Loucy (cell line): ENCODE measurements at regions not wholly inside any gene's neighbourhood (a gene's known extent, or its start where the extent isn't known, plus 50 kb on each side); places are given as distances from the start of the nearest gene placed in this dataset.

Source experiments
- H2AFZ ChIP-seq: fragments of 200-600 bp; sonication (generic); 2 replicates; pipeline ENCODE4 v1.6.0; 2016; ENCODE audit warnings: antibody characterized with exemption, mild to moderate bottlenecking, low read length, moderate library complexity
- H3F3A ChIP-seq: fragments of 200-600 bp; 2 replicates; pipeline ENCODE4 v1.6.0; 2016; ENCODE audit warnings: antibody characterized with exemption, low read depth, mild to moderate bottlenecking
- H3K27me3 ChIP-seq: fragments of 200-600 bp; sonication (generic); 2 replicates; pipeline ENCODE4 v1.6.1; 2014; ENCODE audit warnings: low read length, mild to moderate bottlenecking; ENCODE audit not compliant: insufficient read depth, poor library complexity, severe bottlenecking
- H3K36me3 ChIP-seq: fragments of 200-600 bp; sonication (generic); 2 replicates; pipeline ENCODE4 v1.6.1; 2016; ENCODE audit warnings: low read length; ENCODE audit not compliant: insufficient read depth
- H3K4me1 ChIP-seq: fragments of 200-600 bp; sonication (generic); 2 replicates; pipeline ENCODE4 v1.5.1; 2014; ENCODE audit warnings: low read length, mild to moderate bottlenecking; ENCODE audit not compliant: insufficient read depth, poor library complexity, severe bottlenecking
- H3K4me2 ChIP-seq: fragments of 200-600 bp; sonication (generic); 2 replicates; pipeline ENCODE4 v1.6.0; 2014; ENCODE audit warnings: antibody characterized with exemption, low read length, low read depth, mild to moderate bottlenecking; ENCODE audit not compliant: poor library complexity, severe bottlenecking
- H3K4me3 ChIP-seq: fragments of 200-600 bp; sonication (generic); 2 replicates; pipeline ENCODE4 v1.5.1; 2014; ENCODE audit warnings: low read length, mild to moderate bottlenecking, mixed read lengths; ENCODE audit not compliant: poor library complexity, severe bottlenecking
- H3K79me2 ChIP-seq: fragments of 200-600 bp; sonication (generic); 2 replicates; pipeline ENCODE4 v1.6.1; 2014; ENCODE audit warnings: low read length; ENCODE audit not compliant: insufficient read depth
- H3K9ac ChIP-seq: fragments of 200-600 bp; sonication (generic); 2 replicates; pipeline ENCODE4 v1.6.0; 2014; ENCODE audit warnings: mild to moderate bottlenecking, low read depth, low read length, moderate library complexity; ENCODE audit not compliant: poor library complexity, severe bottlenecking
- H3K9me2 ChIP-seq: fragments of 200-600 bp; sonication (generic); replicated peaks from 2 replicates; pipeline ENCODE4 v1.6.1; 2016; ENCODE audit warnings: low read depth, low read length, mixed read lengths
- H3K9me3 ChIP-seq: fragments of 200-600 bp; sonication (generic); 2 replicates; pipeline ENCODE4 v1.6.1; 2014; ENCODE audit warnings: mild to moderate bottlenecking, antibody characterized with exemption, low read length, low read depth; ENCODE audit not compliant: insufficient read depth
- H4K20me1 ChIP-seq: fragments of 200-600 bp; sonication (generic); 2 replicates; pipeline ENCODE4 v1.6.0; 2014; ENCODE audit warnings: antibody characterized with exemption, low read length, mild to moderate bottlenecking; ENCODE audit not compliant: insufficient read depth, poor library complexity, severe bottlenecking
- CTCF ChIP-seq: fragments of 200-600 bp; sonication (generic); conservative IDR thresholded peaks from 2 replicates; pipeline ENCODE4 v1.5.1; 2014; ENCODE audit warnings: mild to moderate bottlenecking, antibody characterized with exemption, low read length
- EZH2phosphoT487 ChIP-seq: fragments of 200-600 bp; IDR thresholded peaks from 2 replicates; pipeline ENCODE4 v1.6.1; 2018; ENCODE audit warnings: antibody characterized with exemption, mild to moderate bottlenecking, moderate library complexity, borderline replicate concordance

GRCh38 chrX:69110116-69110530 lies 55.1 kb downstream of the PJA1 start:
- no peaks in the 10 kb centered on the region for H3K9me2 ChIP-seq
- no peak overlapping the region for H3K4me2 ChIP-seq
- H3K79me2 ChIP-seq: no peaks in the 10 kb centered on the region
- no peaks in the 10 kb centered on the region for H3K4me1 ChIP-seq
- H3K27me3 ChIP-seq: no peaks in the 10 kb centered on the region
- H3K9ac ChIP-seq: no peak overlapping the region
- H4K20me1 ChIP-seq: no peaks in the 10 kb centered on the region
- H2AFZ ChIP-seq: no peak overlapping the region
- no peaks in the 10 kb centered on the region for H3K9me3 ChIP-seq
- TF ChIP-seq EZH2phosphoT487 (no peak), CTCF (no peak)
- no peak overlapping the region for H3K4me3 ChIP-seq
- H3K36me3 ChIP-seq: no peaks in the 10 kb centered on the region
- H3F3A ChIP-seq: no peaks in the 10 kb centered on the region

GRCh38 chrX:69109706-69110105 lies 55.5 kb downstream of the PJA1 start:
- no peak for TF ChIP-seq EZH2phosphoT487
- TF ChIP-seq CTCF: no peak

GRCh38 chrX:69109036-69109663 lies 56.1 kb downstream of the PJA1 start:
- Histone ChIP-seq H3K4me2 (no peak overlapping the region), H3F3A (no peaks in the 10 kb centered on the region), H3K79me2 (no peaks in the 10 kb centered on the region), H3K27me3 (no peaks in the 10 kb centered on the region), H3K9ac (no peak overlapping the region), H2AFZ (no peak overlapping the region), H3K4me3 (no peak overlapping the region), H3K36me3 (no peaks in the 10 kb centered on the region), H3K9me3 (no peaks in the 10 kb centered on the region), H3K4me1 (no peaks in the 10 kb centered on the region), H3K9me2 (no peaks in the 10 kb centered on the region), H4K20me1 (no peaks in the 10 kb centered on the region)
- TF ChIP-seq EZH2phosphoT487 (no peak), CTCF (no peak)

More at GRCh38 chrX:69109706-69110105, 55.5 kb downstream of the PJA1 start:
- no peaks in the 10 kb centered on the region for H3K9me3 ChIP-seq
- no peak overlapping the region for H3K4me2 ChIP-seq
- H3F3A ChIP-seq: no peaks in the 10 kb centered on the region
- no peak overlapping the region for H2AFZ ChIP-seq
- H3K27me3 ChIP-seq: no peaks in the 10 kb centered on the region
- H3K4me1 ChIP-seq: no peaks in the 10 kb centered on the region
- no peaks in the 10 kb centered on the region for H3K9me2 ChIP-seq
- H3K9ac ChIP-seq: no peak overlapping the region
- no peaks in the 10 kb centered on the region for H3K36me3 ChIP-seq
- no peaks in the 10 kb centered on the region for H3K79me2 ChIP-seq
- no peak overlapping the region for H3K4me3 ChIP-seq
- no peaks in the 10 kb centered on the region for H4K20me1 ChIP-seq
